Heart right ventricle (tissue), 16 donors: ENCODE measurements at regions not wholly inside any gene's neighbourhood (a gene's known extent, or its start where the extent isn't known, plus 50 kb on each side); places are given as distances from the start of the nearest gene placed in this dataset.

Experiments
- ATAC-seq, 8 donors: fragments of 200-7000 bp; cut with Tn5 transposase; one replicate each; pipeline ENCODE4 v1.9.1; 2020; ENCODE audit warnings: mild to moderate bottlenecking in 8 of 8, moderate library complexity in 8 of 8, moderate number of reproducible peaks in 1 of 8
- DNase-seq, 2 donors: peaks; one replicate each; pipeline ENCODE4 v3.0.0-alpha.2; 2020
- H3K27ac ChIP-seq, 10 donors: fragments of 200-600 bp; sonication (generic) in 2 of 10; one replicate each; pipeline versions ENCODE4 v1.5.0 to v1.8.0; 2020 to 2022; ENCODE audit warnings: mild to moderate bottlenecking in 3 of 10
- H3K27me3 ChIP-seq, 7 donors: fragments of 200-600 bp; one replicate each; pipeline ENCODE4 v1.8.0; 2021 to 2022; ENCODE audit warnings: mild to moderate bottlenecking in 2 of 7
- H3K36me3 ChIP-seq, 9 donors: fragments of 200-600 bp; sonication (generic) in 1 of 9; one replicate each; pipeline versions ENCODE4 v1.5.0 to v1.8.0; 2020 to 2022; ENCODE audit warnings: mild to moderate bottlenecking in 2 of 9
- H3K4me1 ChIP-seq, 9 donors: fragments of 200-600 bp; sonication (generic) in 1 of 9; one replicate each; pipeline versions ENCODE4 v1.5.0 to v1.8.0; 2020 to 2022; ENCODE audit warnings: mild to moderate bottlenecking in 4 of 9
- H3K4me3 ChIP-seq, 10 donors: fragments of 200-600 bp; sonication (generic) in 2 of 10; one replicate each; pipeline versions ENCODE4 v1.5.0 to v1.8.0; 2020 to 2022; ENCODE audit warnings: mild to moderate bottlenecking in 7 of 10, moderate library complexity in 2 of 10
- H3K9me3 ChIP-seq, 11 donors: fragments of 200-600 bp in 10 of 11; sonication (generic) in 2 of 11; one replicate each; pipeline versions ENCODE4 v1.5.0 to v1.8.0; 2013 to 2022; ENCODE audit warnings: mild to moderate bottlenecking in 2 of 11, control low read depth in 1 of 11, moderate library complexity in 1 of 11
- WGBS, 2 donors: extraction: QIAGEN DNeasy Blood & Tissue Kit; methylation state at CpG; one replicate each; pipeline ENCODE4 v1.1.7; 2013; ENCODE audit warnings: inconsistent platforms in 1 of 2; 5-methylcytosine and 5-hydroxymethylcytosine counted together
- intact Hi-C, 10 donors: fragments of 100-400 bp; cut with DNase I; formaldehyde crosslinking; loops; one replicate each; pipeline versions ENCODE4 v1.11.1 to v1.14.2; 2022
- TF ChIP-seq, protein P1 (sequence below), 9 donors: fragments of 200-600 bp; sonication (generic) in 2 of 9; IDR thresholded peaks; one replicate each; pipeline versions ENCODE4 v1.5.0 to v1.8.0; 2021 to 2022; ENCODE audit warnings: antibody characterized with exemption in 9 of 9, mild to moderate bottlenecking in 5 of 9, moderate library complexity in 1 of 9
- donor health status: Arrhythmogenic right ventricular cardiomyopathy.
- donor health status: ischemic (EF 13 %, LVEDD 7.1; RV severe dilation, severe dysfunction).
- donor health status: healthy with polysubstance abuse.
- donor health status: DM: no; HTN: yes; CAD: no.
- donor health status: DM: no; HTN: no; CAD: no.
- donor health status: ischemic (EF 25% LVEDD 6.9; RV normal size, moderate dysfunction).
- donor health status: ischemic (EF 25% LVEDD 5.7; RV mildly dilated, moderate dysfunction).
- donor health status: healthy.
- donor health status: DM: yes; HTN: yes; CAD: no.
- donor health status: Ischemic cardiomyopathy.
- donor health status: ischemic (EF 35%, LVEDD 5.7; RV mildly dilated, moderate dysfunction).
- donor health status: nonischemic (EF 11% LVEDD 7.7; RV severe dilation, severe dysfunction).
- donor health status: DM: yes; HTN: yes; CAD: no.
- donor health status: PGD.
- donor health status: ischemic (EF 29% LVEDD 5.4; RV normal size, mild dysfunction).
- donor health status: nonischemic (EF 23%, LVEDD 6.1; RV moderate dilation, normal function).

DNA sequence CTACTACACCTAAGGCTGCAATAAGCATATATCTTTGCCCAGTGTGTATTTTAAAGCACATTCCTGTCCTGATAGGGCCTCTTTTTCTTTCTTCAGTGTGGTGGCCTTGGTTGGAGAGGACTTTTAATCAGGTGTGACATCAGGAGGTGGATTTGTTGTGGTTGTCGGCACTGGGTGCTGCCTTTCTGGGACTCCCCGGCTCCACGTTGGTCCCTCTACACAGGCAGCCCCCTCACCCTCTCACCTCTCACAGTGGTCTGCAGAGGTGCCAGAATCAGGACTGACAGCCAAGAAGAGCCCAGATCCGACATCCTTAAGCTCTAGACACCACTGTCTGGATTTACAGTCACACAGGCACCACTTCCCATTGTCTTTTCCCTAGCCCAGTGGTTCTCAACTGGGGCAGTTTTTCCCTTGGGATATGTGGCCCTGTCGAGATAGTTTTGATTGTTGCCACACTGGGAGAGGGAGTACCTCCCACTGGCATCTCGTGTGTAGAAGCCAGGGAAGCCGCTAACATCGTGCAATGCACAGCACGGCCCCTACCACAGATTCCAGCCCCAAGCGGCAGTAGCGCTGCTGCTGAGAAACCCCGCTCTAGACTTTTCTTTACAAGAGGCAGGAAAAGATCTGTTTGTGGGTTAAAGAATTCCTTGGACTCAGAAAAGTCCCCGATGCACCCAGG lies 314.1 kb downstream of the QKI start:
- TF ChIP-seq, protein P1, sequence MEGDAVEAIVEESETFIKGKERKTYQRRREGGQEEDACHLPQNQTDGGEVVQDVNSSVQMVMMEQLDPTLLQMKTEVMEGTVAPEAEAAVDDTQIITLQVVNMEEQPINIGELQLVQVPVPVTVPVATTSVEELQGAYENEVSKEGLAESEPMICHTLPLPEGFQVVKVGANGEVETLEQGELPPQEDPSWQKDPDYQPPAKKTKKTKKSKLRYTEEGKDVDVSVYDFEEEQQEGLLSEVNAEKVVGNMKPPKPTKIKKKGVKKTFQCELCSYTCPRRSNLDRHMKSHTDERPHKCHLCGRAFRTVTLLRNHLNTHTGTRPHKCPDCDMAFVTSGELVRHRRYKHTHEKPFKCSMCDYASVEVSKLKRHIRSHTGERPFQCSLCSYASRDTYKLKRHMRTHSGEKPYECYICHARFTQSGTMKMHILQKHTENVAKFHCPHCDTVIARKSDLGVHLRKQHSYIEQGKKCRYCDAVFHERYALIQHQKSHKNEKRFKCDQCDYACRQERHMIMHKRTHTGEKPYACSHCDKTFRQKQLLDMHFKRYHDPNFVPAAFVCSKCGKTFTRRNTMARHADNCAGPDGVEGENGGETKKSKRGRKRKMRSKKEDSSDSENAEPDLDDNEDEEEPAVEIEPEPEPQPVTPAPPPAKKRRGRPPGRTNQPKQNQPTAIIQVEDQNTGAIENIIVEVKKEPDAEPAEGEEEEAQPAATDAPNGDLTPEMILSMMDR (IDR thresholded peaks at IDR 0.05): no peak
- H3K27ac ChIP-seq: no peak overlapping the region
- intact Hi-C loops: loop anchor here in 1 of 10 donors (10.0 kb wide), 1 partner anchor 304 kb away; no protein-coding TSS in a partner anchor
- H3K4me3 ChIP-seq: no peak overlapping the region
- no peaks in the 10 kb centered on the region for H3K36me3 ChIP-seq
- no peak for DNase-seq
- no peaks in the 10 kb centered on the region for H3K9me3 ChIP-seq
- no peak for ATAC-seq
- peaks cover 0 to 20% (median 5%) of the 10 kb centered on the region in 9 donors for H3K4me1 ChIP-seq
- H3K27me3 ChIP-seq: no peaks in the 10 kb centered on the region
- 84 to 88% methylated on average over 13 of the region's 13 CpGs for WGBS, 2 donors

GRCh38 chr6:163726037-163726695 lies 311.6 kb downstream of the QKI start:
- H3K27me3 ChIP-seq: no peaks in the 10 kb centered on the region
- 90 to 92% methylated on average over 14 of the region's 14 CpGs for WGBS, 2 donors
- TF ChIP-seq, protein P1 (IDR thresholded peaks at IDR 0.05): no peak
- H3K27ac ChIP-seq: no peak overlapping the region
- no peaks in the 10 kb centered on the region for H3K9me3 ChIP-seq
- H3K4me1 ChIP-seq: no peaks in the 10 kb centered on the region
- no peak overlapping the region for H3K4me3 ChIP-seq
- DNase-seq (no peak), ATAC-seq (no peak)
- H3K36me3 ChIP-seq: no peaks in the 10 kb centered on the region
- intact Hi-C loops: loop anchor here in 1 of 10 donors (10.0 kb wide), 1 partner anchor 301 kb away; no protein-coding TSS in a partner anchor

- WGBS, 2 donors: 84 to 87% methylated on average over 19 of the region's 19 CpGs
- ATAC-seq (no peak), DNase-seq (no peak)
- intact Hi-C loops: loop anchor here in 1 of 10 donors (10.0 kb wide), 1 partner anchor 300 kb away; no protein-coding TSS in a partner anchor
- no peaks in the 10 kb centered on the region for H3K36me3 ChIP-seq
- no peaks in the 10 kb centered on the region for H3K27me3 ChIP-seq
- no peak overlapping the region for H3K27ac ChIP-seq
- TF ChIP-seq, protein P1 (IDR thresholded peaks at IDR 0.05): no peak
- no peaks in the 10 kb centered on the region for H3K9me3 ChIP-seq
- H3K4me1 ChIP-seq: no peaks in the 10 kb centered on the region
- no peak overlapping the region for H3K4me3 ChIP-seq
Observed at GRCh38 chr6:163725008-163725941, 310.8 kb downstream of the QKI start.

DNA sequence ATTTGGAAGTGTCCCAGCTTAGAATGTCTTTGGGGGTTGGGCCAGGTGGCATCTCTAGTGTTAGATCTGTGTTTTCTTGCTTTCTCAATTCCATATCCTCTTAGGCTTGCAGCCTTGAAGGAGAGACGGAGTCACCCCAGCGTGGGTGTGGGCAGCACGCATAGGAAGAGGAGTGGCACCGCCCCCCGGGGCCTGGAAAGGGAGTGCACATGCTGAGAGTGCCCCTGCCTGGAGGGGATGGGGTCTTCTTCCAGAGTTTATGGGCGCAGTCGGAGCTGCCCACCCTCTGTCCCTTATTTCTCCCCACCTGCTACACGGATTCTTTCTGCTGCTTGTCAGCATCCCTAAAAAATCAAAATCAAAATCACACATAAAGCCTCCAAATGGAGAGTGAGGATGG lies 309.7 kb downstream of the QKI start:
- Histone ChIP-seq H3K4me1 (no peaks in the 10 kb centered on the region), H3K36me3 (no peaks in the 10 kb centered on the region), H3K9me3 (no peaks in the 10 kb centered on the region), H3K4me3 (no peak overlapping the region), H3K27me3 (no peaks in the 10 kb centered on the region), H3K27ac (no peak overlapping the region)
- TF ChIP-seq, protein P1 (IDR thresholded peaks at IDR 0.05): no peak
- 88 to 94% methylated on average over 8 of the region's 8 CpGs for WGBS, 2 donors
- DNase-seq (no peak), ATAC-seq (no peak)
- intact Hi-C loops: loop anchor here in 1 of 10 donors (10.0 kb wide), 1 partner anchor 299 kb away; no protein-coding TSS in a partner anchor
